CD14-positive monocyte (primary cell): ENCODE measurements at regions not wholly inside any gene's neighbourhood (a gene's known extent, or its start where the extent isn't known, plus 50 kb on each side); places are given as distances from the start of the nearest gene placed in this dataset.

ENCODE experiments used
- DNase-seq, 3 donors: peaks; one replicate each; pipeline ENCODE4 v3.0.0-alpha.2; 2011 to 2022
- H2AFZ ChIP-seq: 2 replicates; pipeline ENCODE4 v1.6.0; 2012; ENCODE audit warnings: mild to moderate bottlenecking, low read depth, low read length, inconsistent platforms; ENCODE audit not compliant: insufficient read depth, poor library complexity, severe bottlenecking
- H3K27ac ChIP-seq, 2 donors: 1 replicate in 1 of 2; 2 replicates in 1 of 2; pipeline ENCODE4 v1.5.1; 2012 to 2013; ENCODE audit warnings: low read length in 2 of 2, control low read depth in 1 of 2, inconsistent platforms in 1 of 2, low read depth in 1 of 2, mild to moderate bottlenecking in 1 of 2
- H3K27me3 ChIP-seq, 2 donors: one replicate each; pipeline versions ENCODE4 v1.6.0 to v1.6.1; 2011 to 2013; ENCODE audit warnings: low read length in 2 of 2; ENCODE audit not compliant: control insufficient read depth in 2 of 2, insufficient read depth in 2 of 2
- H3K36me3 ChIP-seq, 2 donors: replicated peaks in 1 of 2; 1 replicate in 1 of 2; 2 replicates in 1 of 2; pipeline versions ENCODE4 v1.5.1 to v1.6.1; 2012 to 2013; ENCODE audit warnings: low read length in 2 of 2, control low read depth in 1 of 2, inconsistent platforms in 1 of 2, mild to moderate bottlenecking in 1 of 2; ENCODE audit not compliant: insufficient read depth in 2 of 2, control insufficient read depth in 1 of 2
- H3K4me1 ChIP-seq, 2 donors: 1 replicate in 1 of 2; 2 replicates in 1 of 2; pipeline versions ENCODE4 v1.5.1 to v1.6.1; 2012 to 2013; ENCODE audit warnings: low read length in 2 of 2, control low read depth in 1 of 2, inconsistent platforms in 1 of 2, mild to moderate bottlenecking in 1 of 2, moderate library complexity in 1 of 2; ENCODE audit not compliant: insufficient read depth in 2 of 2, control insufficient read depth in 1 of 2
- H3K4me2 ChIP-seq: replicated peaks from 2 replicates; pipeline ENCODE3; 2012; ENCODE audit warnings: low read length, moderate library complexity, mild to moderate bottlenecking; ENCODE audit not compliant: poor library complexity, severe bottlenecking; ENCODE audit errors: extremely low read depth
- H3K4me3 ChIP-seq, 3 experiments: fragments of 200-600 bp in 1 of 3; sonication (generic) in 1 of 3; replicated peaks in 1 of 3; 1 replicate in 2 of 3; 2 replicates in 1 of 3; pipeline ENCODE4 v1.5.1; 2011 to 2013; ENCODE audit warnings: low read length in 3 of 3, mild to moderate bottlenecking in 3 of 3, control low read depth in 2 of 3, low read depth in 2 of 3, inconsistent platforms in 1 of 3, moderate library complexity in 1 of 3
- H3K79me2 ChIP-seq: 2 replicates; pipeline ENCODE4 v1.6.0; 2012; ENCODE audit warnings: mild to moderate bottlenecking, control low read depth, inconsistent platforms, low read length, moderate library complexity; ENCODE audit not compliant: insufficient read depth
- H3K9ac ChIP-seq: 2 replicates; pipeline ENCODE4 v1.6.0; 2017; ENCODE audit warnings: low read length, mild to moderate bottlenecking; ENCODE audit not compliant: insufficient read depth, poor library complexity, severe bottlenecking
- H3K9me3 ChIP-seq, 2 donors: replicated peaks in 1 of 2; 1 replicate in 1 of 2; 2 replicates in 1 of 2; pipeline versions ENCODE4 v1.5.1 to v1.6.1; 2012 to 2013; ENCODE audit warnings: low read length in 2 of 2, control low read depth in 1 of 2; ENCODE audit not compliant: control insufficient read depth in 1 of 2, insufficient read depth in 1 of 2
- H4K20me1 ChIP-seq: 2 replicates; pipeline ENCODE4 v1.6.0; 2012; ENCODE audit warnings: mild to moderate bottlenecking, low read length, control low read depth, moderate library complexity; ENCODE audit not compliant: insufficient read depth
- H3K27ac Mint-ChIP-seq, 7 donors: one replicate each; pipeline ENCODE4 v1.8.0; 2020; ENCODE audit warnings: mild to moderate bottlenecking in 7 of 7, mixed read lengths in 7 of 7, moderate library complexity in 6 of 7, inconsistent platforms in 2 of 7
- H3K27me3 Mint-ChIP-seq, 3 donors: one replicate each; pipeline ENCODE4 v1.8.0; 2021 to 2022; ENCODE audit warnings: low read depth in 3 of 3, mild to moderate bottlenecking in 3 of 3, mixed read lengths in 3 of 3, moderate library complexity in 3 of 3, inconsistent platforms in 1 of 3
- H3K36me3 Mint-ChIP-seq, 2 donors: one replicate each; pipeline ENCODE4 v1.8.0; 2020; ENCODE audit warnings: mixed read lengths in 2 of 2, inconsistent platforms in 1 of 2, mild to moderate bottlenecking in 1 of 2
- H3K4me1 Mint-ChIP-seq: one replicate; pipeline ENCODE4 v1.8.0; 2020; ENCODE audit warnings: mild to moderate bottlenecking, mixed read lengths
- H3K4me3 Mint-ChIP-seq, 2 donors: one replicate each; pipeline ENCODE4 v1.8.0; 2020; ENCODE audit warnings: mild to moderate bottlenecking in 2 of 2, mixed read lengths in 2 of 2, moderate library complexity in 1 of 2
- H3K9me3 Mint-ChIP-seq, 7 donors: one replicate each; pipeline ENCODE4 v1.8.0; 2020 to 2022; ENCODE audit warnings: mixed read lengths in 7 of 7, mild to moderate bottlenecking in 6 of 7, moderate library complexity in 6 of 7, inconsistent platforms in 2 of 7
- WGBS: methylation state at CpG from one replicate; pipeline ENCODE4 v1.1.5; 2013; ENCODE audit warnings: missing lambda C conversion rate; ENCODE audit not compliant: insufficient coverage; 5-methylcytosine and 5-hydroxymethylcytosine counted together
- intact Hi-C, 2 donors: fragments of 100-400 bp; cut with micrococcal nuclease; formaldehyde crosslinking; loops; one replicate each; pipeline versions ENCODE4 v1.15.0 to v1.15.1; 2023
- TF ChIP-seq, protein P1 (sequence below): fragments of 200-600 bp; IDR thresholded peaks from one replicate; pipeline ENCODE4 v1.8.0; 2022; ENCODE audit warnings: antibody characterized with exemption, mild to moderate bottlenecking

DNA sequence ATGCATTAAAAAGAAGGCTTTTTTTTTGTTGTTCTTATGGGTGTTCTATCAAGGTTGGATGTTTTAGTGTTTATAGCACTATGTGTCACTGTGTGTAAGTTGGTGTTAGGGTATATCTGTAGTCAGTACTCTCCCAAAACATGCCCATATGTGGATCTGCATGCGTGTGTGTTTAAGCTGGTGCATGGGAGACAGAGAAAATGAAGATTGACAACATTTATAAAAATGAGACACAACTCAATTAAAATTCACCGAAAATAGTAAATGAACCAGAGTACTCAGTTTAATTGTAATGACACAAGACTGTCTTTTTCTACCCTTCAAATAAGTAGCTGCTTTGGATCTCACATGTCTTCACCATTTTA is 323.4 kb downstream of the TMEM161B start:
- TF ChIP-seq, protein P1, sequence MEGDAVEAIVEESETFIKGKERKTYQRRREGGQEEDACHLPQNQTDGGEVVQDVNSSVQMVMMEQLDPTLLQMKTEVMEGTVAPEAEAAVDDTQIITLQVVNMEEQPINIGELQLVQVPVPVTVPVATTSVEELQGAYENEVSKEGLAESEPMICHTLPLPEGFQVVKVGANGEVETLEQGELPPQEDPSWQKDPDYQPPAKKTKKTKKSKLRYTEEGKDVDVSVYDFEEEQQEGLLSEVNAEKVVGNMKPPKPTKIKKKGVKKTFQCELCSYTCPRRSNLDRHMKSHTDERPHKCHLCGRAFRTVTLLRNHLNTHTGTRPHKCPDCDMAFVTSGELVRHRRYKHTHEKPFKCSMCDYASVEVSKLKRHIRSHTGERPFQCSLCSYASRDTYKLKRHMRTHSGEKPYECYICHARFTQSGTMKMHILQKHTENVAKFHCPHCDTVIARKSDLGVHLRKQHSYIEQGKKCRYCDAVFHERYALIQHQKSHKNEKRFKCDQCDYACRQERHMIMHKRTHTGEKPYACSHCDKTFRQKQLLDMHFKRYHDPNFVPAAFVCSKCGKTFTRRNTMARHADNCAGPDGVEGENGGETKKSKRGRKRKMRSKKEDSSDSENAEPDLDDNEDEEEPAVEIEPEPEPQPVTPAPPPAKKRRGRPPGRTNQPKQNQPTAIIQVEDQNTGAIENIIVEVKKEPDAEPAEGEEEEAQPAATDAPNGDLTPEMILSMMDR, result no peak

GRCh38 chr5:87944553-87945285 is 323.9 kb downstream of the TMEM161B start:
- Histone ChIP-seq H4K20me1 (no peaks in the 10 kb centered on the region), H3K36me3 (no peaks in the 10 kb centered on the region), H3K27me3 (no peaks in the 10 kb centered on the region), H3K27ac (no peak overlapping the region), H3K79me2 (no peaks in the 10 kb centered on the region), H3K4me1 (no peaks in the 10 kb centered on the region), H3K9ac (no peak overlapping the region), H3K9me3 (peaks cover 0 to 2% of the 10 kb centered on the region in 2 donors), H3K4me2 (no peak overlapping the region), H2AFZ (no peak overlapping the region), H3K4me3 (no peak overlapping the region)
- WGBS, result 30% methylated on average over 8 of the region's 9 CpGs
- H3K9me3 Mint-ChIP-seq, result peaks cover 0 to 5% (median 0%) of the 10 kb centered on the region in 7 donors
- TF ChIP-seq, protein P1, result no peak
- H3K27me3 Mint-ChIP-seq, result no peaks in the 10 kb centered on the region
- H3K4me3 Mint-ChIP-seq, result no peak overlapping the region
- intact Hi-C loops, result no loop called here
- no peak overlapping the region for H3K27ac Mint-ChIP-seq
- no peaks in the 10 kb centered on the region for H3K4me1 Mint-ChIP-seq
- no peaks in the 10 kb centered on the region for H3K36me3 Mint-ChIP-seq
- DNase-seq, result no peak

More for the DNA sequence above, 323.4 kb downstream of the TMEM161B start:
- Histone ChIP-seq H3K79me2 (no peaks in the 10 kb centered on the region), H3K4me2 (no peak overlapping the region), H3K4me1 (no peaks in the 10 kb centered on the region), H3K9ac (no peak overlapping the region), H2AFZ (no peak overlapping the region), H3K9me3 (peaks cover 0 to 2% of the 10 kb centered on the region in 2 donors), H3K27me3 (no peaks in the 10 kb centered on the region), H4K20me1 (no peaks in the 10 kb centered on the region), H3K27ac (no peak overlapping the region), H3K4me3 (no peak overlapping the region), H3K36me3 (no peaks in the 10 kb centered on the region)
- H3K9me3 Mint-ChIP-seq, result peaks cover 0 to 6% (median 0%) of the 10 kb centered on the region in 7 donors
- no peaks in the 10 kb centered on the region for H3K4me1 Mint-ChIP-seq
- no CpG with 5 or more reads among the region's 2 CpGs for WGBS
- H3K36me3 Mint-ChIP-seq, result no peaks in the 10 kb centered on the region
- no peak for DNase-seq
- no peak overlapping the region for H3K4me3 Mint-ChIP-seq
- intact Hi-C loops, result no loop called here
- H3K27ac Mint-ChIP-seq, result no peak overlapping the region
- H3K27me3 Mint-ChIP-seq, result no peaks in the 10 kb centered on the region
